ENCODE measurements at regions not wholly inside any gene's neighbourhood (a gene's known extent, or its start where the extent isn't known, plus 50 kb on each side); places are given as distances from the start of the nearest gene placed in this dataset.

GRCh38 chr5:19258686-19259085, 729.3 kb downstream of the CDH18 start:
- H3K9me3 ChIP-seq = no peaks in the 10 kb centered on the region
- no peak for TF ChIP-seq CTCF (IDR thresholded peaks at IDR 0.05)
- H3K27me3 ChIP-seq = no peaks in the 10 kb centered on the region
- no peak overlapping the region for H3K27ac ChIP-seq
- intact Hi-C loops (cut with DNase I) = no loop called here
- DNase-seq (ENCODE audit: low spot score in 2 of 2) = no peak
- H3K4me1 ChIP-seq = no peaks in the 10 kb centered on the region
- H3K36me3 ChIP-seq = no peaks in the 10 kb centered on the region
- H3K4me3 ChIP-seq = no peak overlapping the region

- no peaks in the 10 kb centered on the region for H3K36me3 ChIP-seq
- intact Hi-C loops (cut with DNase I) = no loop called here
- H3K27me3 ChIP-seq = no peaks in the 10 kb centered on the region
- no peak for DNase-seq (ENCODE audit: low spot score in 2 of 2)
- no peak overlapping the region for H3K27ac ChIP-seq
- H3K4me3 ChIP-seq = no peak overlapping the region
- H3K9me3 ChIP-seq = no peaks in the 10 kb centered on the region
- H3K4me1 ChIP-seq = no peaks in the 10 kb centered on the region
- TF ChIP-seq CTCF (IDR thresholded peaks at IDR 0.05) = no peak
These were observed 726.1 kb downstream of the CDH18 start for GRCh38 chr5:19261879-19262278.

- H3K36me3 ChIP-seq = no peaks in the 10 kb centered on the region
- no peak for TF ChIP-seq CTCF (IDR thresholded peaks at IDR 0.05)
- no peak for DNase-seq (ENCODE audit: low spot score in 2 of 2)
- no peaks in the 10 kb centered on the region for H3K27me3 ChIP-seq
- H3K4me3 ChIP-seq = no peak overlapping the region
- H3K4me1 ChIP-seq = no peaks in the 10 kb centered on the region
- no peaks in the 10 kb centered on the region for H3K9me3 ChIP-seq
- H3K27ac ChIP-seq = no peak overlapping the region
- intact Hi-C loops (cut with DNase I) = no loop called here
These were observed 723.2 kb downstream of the CDH18 start for GRCh38 chr5:19264821-19265220.

- TF ChIP-seq CTCF (IDR thresholded peaks at IDR 0.05) = no peak
- intact Hi-C loops (cut with DNase I) = no loop called here
These were observed 721.2 kb downstream of the CDH18 start for GRCh38 chr5:19266791-19267190.

GRCh38 chr5:19270153-19270552, 717.8 kb downstream of the CDH18 start:
- no peak for DNase-seq (ENCODE audit: low spot score in 2 of 2)
- intact Hi-C loops (cut with DNase I) = no loop called here
- Histone ChIP-seq H3K9me3 (no peaks in the 10 kb centered on the region), H3K27ac (no peak overlapping the region), H3K36me3 (no peaks in the 10 kb centered on the region), H3K27me3 (no peaks in the 10 kb centered on the region), H3K4me1 (no peaks in the 10 kb centered on the region), H3K4me3 (no peak overlapping the region)
- no peak for TF ChIP-seq CTCF (IDR thresholded peaks at IDR 0.05)

More at GRCh38 chr5:19266791-19267190, 721.2 kb downstream of the CDH18 start:
- H3K27me3 ChIP-seq = no peaks in the 10 kb centered on the region
- no peak overlapping the region for H3K27ac ChIP-seq
- DNase-seq (ENCODE audit: low spot score in 2 of 2) = no peak
- no peaks in the 10 kb centered on the region for H3K36me3 ChIP-seq
- no peaks in the 10 kb centered on the region for H3K4me1 ChIP-seq
- H3K4me3 ChIP-seq = no peak overlapping the region
- H3K9me3 ChIP-seq = no peaks in the 10 kb centered on the region

GRCh38 chr5:19274578-19274977, 713.4 kb downstream of the CDH18 start:
- no peak for TF ChIP-seq CTCF (IDR thresholded peaks at IDR 0.05)
- intact Hi-C loops (cut with DNase I) = no loop called here
- no peaks in the 10 kb centered on the region for H3K27me3 ChIP-seq

More at GRCh38 chr5:19274578-19274977, 713.4 kb downstream of the CDH18 start:
- no peaks in the 10 kb centered on the region for H3K4me1 ChIP-seq
- no peaks in the 10 kb centered on the region for H3K9me3 ChIP-seq
- no peaks in the 10 kb centered on the region for H3K36me3 ChIP-seq
- H3K27ac ChIP-seq = no peak overlapping the region
- no peak for DNase-seq (ENCODE audit: low spot score in 2 of 2)
- no peak overlapping the region for H3K4me3 ChIP-seq
